NCI-H2029 (cell line): ENCODE measurements at regions not wholly inside any gene's neighbourhood (a gene's known extent, or its start where the extent isn't known, plus 50 kb on each side); places are given as distances from the start of the nearest gene placed in this dataset.

Experiments used
- DNase-seq: peaks from one replicate; lab custom pipeline; 2025; lab: John Stamatoyannopoulos, UW

DNA sequence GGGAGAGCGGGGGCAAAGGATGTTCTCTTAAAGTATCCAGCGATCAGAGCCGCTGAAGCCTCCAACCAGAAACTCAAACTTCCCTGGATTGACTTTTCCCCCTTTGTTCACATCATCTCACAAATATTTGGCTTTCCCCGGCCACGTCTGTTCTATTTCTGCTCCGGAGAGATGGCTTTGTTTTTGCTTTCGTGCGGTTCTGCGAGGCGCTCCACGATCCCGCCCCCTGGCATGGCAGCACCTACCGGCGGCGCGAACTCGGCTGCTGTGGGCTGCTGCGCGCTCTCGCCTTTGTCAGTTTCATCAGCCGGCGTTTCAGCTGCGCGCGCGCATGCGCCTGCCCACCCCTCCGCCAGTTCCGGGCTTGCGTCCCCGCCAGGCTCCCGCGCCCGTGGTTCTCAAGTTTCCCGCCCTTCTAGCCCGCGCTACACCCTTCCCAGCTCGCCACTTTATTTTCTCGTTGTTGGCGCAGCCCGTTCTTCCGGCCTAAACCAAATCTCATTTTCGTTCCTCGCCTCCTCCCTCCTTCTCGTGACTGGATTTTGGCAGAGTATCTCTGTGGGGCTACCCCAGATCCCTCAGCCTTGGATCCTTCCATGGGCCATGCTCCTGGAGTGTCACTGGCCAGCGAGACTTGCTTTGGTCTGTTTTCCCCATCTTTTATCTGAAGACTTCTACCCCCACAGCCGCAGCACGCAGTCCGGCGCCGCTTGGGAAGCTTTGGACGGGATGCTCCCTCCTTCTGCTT is 98.0 kb downstream of the INSIG2 start:
- DNase-seq: peak; percentile 74

DNA sequence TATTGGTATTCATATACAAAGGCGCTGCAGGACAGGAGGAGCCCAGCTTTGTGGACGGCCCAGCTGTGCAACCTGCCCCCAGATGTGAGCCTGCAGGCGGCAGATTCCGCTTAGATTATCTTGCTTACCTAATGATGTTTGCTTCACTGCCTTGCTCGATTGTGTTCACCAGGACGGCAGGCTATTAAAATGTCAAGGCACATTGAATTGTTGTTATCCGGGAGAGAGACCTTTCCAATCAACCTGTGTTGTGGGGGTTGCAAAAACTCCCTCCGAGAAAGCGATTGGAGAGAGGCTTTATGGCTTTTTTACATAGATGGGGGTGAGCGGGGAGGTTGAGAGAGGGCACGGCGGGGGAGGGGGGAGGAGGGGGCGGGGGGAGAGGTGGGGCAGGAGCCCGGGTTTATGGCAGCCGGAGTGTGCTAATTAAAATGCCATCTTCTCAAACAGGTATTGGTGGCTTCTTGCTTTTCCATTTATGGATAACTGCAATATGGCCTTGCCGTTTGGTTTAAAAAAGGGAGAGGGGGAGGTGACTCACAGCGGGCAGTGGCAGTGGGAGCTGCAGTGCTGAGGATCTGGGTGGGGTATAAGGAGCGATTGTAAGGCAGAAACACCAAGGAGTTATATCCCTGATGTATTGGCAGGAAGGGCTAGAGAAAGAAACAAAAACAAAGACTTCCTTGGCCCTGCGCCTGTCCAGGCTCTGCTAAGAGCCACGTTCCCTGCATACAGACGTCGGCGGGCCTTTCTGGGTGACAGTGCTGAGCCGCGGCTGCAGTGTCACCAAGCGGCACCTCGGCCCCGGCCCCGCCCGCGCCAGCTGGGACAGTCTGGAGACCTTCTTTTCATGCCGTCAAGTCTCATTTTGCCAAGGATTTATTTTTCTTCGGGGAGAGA is 97.2 kb downstream of the INSIG2 start:
- DNase-seq: peak; percentile 70

DNA sequence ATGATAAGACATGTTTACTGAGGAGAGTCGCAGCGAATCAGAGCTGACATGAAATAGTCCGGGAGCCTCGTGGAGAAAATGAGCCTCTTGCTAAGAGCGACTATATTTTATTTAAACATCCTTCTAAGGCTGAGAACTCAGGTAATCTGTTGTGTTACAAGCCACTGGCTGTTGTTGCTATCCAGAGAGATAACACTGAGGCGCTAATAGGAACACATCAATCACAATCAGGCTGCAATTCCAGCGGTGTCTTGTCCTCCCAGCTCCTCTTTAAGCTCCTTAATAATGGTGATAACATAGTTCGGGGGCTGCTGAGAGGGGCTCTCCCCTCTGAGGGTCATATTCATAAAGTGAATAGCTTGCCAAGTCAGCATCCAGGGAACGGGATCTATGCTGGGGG is 95.1 kb downstream of the INSIG2 start:
- DNase-seq: no peak

DNA sequence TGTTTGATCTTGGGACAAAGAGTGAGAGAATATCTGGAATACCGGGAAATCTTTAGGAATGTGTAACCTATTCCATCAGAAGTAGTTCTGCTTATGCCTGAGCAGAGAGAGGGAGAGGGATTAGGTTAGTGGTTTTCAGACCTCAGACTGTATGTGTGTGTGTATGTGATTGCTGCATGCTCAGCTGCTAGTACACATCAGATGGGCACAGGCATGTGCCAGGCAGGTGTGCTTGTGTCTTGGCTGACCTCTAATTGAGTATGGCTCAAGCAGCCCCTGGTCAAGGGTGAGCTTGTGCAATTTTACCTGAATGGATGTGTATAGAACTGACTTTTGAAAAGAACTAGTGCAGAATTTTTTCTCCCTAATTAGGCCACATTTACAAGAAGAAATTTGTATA is 91.2 kb downstream of the INSIG2 start:
- no peak for DNase-seq

DNA sequence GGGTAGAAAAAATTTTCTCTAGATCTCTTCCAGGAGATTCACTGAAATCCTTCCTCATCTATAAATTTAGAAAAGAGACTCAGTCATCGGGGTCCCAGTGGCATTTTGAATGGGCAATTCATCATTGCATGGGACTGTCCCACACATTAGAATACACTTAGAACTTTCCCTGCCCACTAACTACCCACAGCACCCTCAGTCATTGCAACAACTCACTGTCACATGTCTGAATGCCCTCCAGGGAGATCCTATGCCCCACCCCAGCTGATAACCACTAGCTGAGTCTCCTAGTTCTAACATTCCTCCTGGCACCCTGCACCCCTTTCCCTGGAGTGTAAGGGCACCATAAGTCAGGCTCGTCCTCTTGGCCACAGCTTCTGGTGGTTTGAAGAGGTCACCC is 89.6 kb downstream of the INSIG2 start:
- no peak for DNase-seq

DNA sequence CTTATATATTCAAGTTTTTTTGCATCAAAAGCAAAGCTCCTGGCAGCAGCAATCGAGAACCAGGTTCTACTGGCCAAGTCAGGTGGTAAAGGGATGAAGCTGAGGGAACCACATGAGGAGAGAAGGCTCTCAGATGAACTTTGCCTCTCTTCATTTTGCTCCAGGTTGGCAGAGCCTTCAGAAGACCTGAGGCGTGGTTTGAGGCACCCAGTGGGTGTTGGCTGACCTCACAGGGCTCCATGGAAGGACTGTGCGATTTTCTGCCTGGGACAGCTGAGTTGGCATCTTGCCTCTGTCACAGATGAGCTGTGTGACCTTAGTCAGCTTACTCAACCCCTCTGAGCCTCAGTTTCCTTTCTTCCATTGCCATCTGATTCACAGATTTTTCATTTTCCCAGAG is 89.0 kb downstream of the INSIG2 start:
- DNase-seq: no peak

DNA sequence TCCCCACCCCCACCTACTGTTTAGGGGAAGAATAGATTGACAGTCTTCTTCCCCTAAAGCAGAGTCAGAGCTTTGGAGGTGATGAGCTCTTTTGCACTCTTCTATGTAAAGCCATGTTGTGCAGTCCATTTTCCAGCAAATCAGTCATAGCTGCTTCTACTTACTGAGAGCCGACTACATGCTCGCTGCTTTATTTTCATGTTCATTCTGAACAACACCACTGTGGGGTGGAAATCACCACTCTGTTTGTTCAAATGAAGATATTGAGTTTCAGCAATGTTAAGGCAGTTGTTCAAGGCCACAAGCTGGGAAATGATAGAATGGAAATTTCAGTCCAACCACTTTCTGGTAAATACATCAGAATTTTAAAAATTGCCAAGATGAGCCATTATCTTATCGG is 88.3 kb downstream of the INSIG2 start:
- no peak for DNase-seq

DNA sequence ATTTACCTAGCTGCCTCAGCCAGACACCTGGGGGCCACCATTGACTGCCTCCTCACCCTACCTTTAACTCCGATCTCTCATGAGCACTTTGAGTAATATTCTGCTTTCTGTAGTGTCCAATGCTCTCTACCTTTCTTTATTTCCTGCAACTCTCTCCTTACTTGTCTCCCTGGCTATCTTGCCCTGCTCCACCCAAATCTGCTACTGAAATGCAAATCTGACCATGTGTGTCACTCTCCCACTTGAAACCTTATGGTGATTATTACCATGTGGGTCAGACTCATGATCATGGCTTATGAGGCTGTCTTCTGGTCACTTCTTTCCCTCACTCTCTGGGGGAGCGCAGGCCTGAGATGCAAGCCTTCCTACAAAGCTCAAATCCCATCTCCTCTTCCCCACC is 83.3 kb downstream of the INSIG2 start:
- no peak for DNase-seq

DNA sequence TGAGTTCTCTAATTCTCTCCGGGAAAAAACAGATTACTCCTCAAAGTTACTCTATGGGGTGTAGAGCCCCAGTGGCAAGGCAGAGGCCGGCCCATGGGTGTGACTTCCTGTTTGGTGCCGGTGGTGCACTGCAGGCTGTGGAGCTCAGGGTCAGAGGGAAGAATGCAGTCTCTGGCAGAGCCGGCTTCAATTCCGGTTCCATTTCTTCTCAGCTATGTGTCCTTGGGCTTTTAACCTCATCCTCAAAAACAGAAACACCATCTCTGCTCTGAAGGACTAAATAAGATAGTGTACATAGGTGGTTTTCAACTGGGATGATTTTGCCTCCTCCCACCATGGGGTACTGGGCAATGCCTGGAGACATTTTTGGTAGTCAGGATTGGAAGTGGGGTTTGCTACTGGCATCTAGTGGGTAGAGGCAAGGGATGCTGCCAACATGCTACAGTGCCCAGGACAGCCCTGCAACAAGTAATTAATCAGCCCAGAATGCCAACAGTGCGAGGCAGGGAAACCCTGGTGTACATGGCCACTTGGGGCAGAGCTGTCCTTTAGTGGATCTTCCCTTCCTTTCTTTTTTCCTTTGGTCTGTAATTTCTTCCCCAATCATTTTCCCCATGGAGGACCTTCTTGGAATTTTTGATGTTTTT is 81.2 kb downstream of the INSIG2 start:
- no peak for DNase-seq

DNA sequence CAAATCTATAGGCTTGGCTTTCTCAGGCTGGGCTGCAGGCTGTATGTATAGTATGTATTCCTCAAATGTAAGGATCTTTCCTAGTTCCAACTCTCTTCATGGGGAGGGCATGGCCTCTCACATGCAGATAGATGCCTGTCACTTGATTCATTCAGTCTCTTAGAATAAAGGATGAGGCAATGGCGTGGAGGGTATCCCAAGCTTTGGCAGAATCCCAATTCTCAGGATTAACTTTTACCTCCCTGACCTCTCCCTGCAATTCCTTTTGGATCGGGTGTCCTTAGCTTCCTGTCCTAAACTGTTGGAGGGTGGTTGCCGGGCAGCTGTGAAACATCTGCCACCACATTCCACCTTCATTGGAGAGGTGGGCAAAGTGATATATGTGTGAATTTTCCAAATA is 80.3 kb downstream of the INSIG2 start:
- no peak for DNase-seq

DNA sequence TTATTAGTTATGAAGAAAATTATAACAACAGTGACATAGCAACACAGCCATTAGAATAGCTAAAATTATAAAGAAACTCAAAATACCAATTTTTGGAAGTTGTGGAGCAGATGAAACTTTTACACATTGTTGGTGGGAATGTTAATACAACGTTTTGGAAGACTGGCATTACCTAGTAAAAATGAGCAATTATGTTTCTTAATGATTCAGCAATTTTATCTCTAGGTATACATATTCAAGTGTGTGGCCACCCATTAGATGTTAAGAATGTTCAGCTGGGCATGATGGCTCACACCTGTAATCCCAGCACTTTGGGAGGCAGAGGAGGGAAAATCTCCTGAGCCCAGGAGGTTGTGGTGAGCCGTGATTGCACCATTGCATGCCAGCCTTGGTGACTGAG is 78.8 kb downstream of the INSIG2 start:
- no peak for DNase-seq

DNA sequence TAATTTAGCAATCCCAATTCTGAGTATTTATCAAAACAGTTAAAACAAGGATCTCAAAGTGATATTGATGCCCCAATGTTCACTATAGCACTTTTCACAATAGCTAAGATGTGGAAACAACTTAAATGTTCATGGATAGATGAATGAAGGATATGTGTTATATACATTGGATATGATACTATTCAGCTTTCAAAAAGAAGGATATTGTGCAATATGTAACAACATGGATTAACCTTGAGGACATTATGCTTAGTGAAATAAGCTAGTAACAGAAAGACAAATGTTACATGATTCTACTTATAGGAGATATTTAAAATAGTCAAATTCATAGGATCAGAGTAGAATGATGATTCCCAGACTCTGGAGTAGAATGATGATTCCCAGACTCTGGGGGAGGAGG is 78.0 kb downstream of the INSIG2 start:
- no peak for DNase-seq

DNA sequence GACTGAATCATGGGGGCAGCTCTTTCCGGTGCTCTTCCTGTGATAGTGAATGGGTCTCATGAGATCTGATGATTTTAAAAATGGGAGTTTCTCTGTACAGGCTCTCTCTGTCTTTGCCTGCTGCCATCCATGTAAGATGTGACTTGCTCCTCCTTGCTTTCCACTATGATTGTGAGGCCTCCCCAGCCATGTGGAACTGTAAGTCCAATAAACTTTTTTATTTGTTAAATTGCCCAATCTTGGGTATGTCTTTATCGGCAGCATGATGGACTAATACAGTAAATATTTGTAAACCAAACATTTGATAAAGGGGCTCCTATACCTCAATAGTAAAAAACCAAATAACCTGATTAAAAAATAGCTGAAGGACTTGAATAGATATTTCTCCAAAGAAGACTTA is 77.3 kb downstream of the INSIG2 start:
- no peak for DNase-seq
